NCI-H1436 (cell line): ENCODE measurements at regions not wholly inside any gene's neighbourhood (a gene's known extent, or its start where the extent isn't known, plus 50 kb on each side); places are given as distances from the start of the nearest gene placed in this dataset.

Source experiments
- DNase-seq: peaks from one replicate; lab custom pipeline; 2025; lab: John Stamatoyannopoulos, UW

DNA sequence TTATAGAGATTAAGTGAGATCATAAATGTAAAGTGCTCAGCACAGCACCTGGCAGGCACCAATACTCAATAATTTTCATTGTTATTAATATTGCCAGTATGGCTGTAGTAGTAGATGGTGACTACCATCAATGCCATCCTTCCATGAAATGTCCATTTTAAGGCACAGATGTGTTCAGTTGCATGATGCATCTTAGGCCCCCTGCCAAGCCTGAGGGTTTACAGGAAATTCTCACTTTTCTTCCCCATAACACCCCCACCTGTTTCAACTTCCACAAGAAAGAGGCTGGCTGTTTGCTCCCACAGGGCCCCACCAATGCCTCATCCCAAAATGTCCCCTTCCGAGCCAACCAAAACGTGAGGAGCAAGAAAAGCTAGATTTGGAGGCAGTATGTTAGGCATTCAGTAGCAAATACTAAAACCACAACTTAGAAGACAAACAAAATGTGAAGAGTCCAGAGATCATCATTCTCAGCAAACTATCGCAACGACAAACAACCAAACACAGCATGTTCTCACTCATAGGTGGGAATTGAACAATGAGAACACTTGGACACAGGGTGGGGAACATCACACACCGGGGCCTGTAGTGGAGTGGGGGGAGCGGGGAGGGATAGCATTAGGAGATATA, 110.6 kb upstream of the NHSL1 start:
- no peak for DNase-seq

DNA sequence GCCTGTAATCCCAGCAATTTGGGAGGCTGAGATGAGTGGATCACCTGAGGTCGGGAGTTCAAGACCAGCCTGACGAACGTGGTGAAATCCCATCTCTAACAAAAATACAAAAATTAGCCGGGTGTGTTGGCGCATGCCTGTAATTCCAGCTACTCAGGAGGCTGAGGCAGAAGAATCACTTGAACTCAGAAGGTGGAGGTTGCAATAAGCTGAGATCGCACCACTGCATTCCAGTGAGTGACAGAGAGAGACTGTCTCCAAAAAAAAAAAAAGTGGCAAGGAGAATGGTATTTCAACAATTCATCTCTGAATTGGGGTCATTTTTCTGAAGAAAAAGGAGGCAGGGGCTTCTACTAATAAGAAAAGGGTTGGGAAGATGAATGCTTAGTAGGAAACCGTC, 111.5 kb upstream of the NHSL1 start:
- no peak for DNase-seq

DNA sequence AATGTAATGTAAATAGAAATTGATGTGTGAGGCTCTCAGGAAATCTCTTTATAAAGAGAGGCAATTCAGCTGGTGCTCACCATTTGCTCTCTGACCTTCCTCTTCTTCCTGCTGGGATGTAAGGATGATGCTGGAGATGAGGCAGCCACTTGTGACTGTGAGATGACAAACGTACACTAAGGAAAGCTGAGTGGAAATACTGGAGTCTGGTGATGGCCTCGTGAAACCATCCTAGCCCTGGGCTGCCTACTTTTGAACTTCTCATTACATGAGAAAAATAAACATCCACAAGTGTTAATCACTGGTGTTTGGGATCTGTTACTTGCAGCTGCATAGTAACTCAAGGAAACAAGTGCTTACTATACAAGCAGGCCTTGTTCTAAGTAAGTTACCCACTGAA, 114.9 kb upstream of the NHSL1 start:
- no peak for DNase-seq

DNA sequence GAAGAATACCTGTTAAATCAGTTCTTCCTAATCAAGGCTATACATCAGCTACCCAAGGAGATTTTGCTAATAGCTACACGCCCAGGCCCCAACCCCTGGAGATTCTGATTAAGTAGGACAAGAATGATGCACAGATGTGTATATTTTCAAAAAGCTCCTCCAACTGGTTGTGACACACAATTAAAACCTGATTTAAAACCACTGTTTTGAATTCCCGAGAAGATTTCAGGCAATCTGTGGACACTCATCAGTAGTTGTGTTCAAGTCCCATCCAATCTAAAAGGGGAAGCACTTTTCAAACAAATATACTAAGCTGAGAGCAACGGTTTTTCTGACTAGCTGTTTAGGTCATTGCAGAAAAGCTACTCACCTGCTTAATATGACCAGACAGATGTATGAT, 118.9 kb upstream of the NHSL1 start:
- DNase-seq: no peak

DNA sequence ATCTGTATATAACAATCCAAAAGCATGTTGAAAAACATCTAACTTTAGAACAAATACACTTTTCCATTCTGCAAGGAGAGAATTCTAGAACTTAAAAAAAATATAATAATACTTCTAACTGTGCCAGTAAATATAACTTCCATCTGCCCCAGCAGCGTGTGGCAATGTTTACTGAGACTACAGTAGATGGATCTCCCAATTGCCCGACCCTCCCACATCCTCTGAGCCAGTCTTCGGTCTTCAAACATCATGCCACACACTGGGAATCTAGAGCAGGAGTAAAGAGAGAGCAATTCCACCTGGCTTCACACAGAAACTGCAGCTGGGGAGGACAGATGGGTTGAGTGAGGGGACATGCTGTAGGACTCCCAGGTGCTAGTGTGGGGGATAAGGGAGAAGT, 121.3 kb upstream of the NHSL1 start:
- DNase-seq: no peak

DNA sequence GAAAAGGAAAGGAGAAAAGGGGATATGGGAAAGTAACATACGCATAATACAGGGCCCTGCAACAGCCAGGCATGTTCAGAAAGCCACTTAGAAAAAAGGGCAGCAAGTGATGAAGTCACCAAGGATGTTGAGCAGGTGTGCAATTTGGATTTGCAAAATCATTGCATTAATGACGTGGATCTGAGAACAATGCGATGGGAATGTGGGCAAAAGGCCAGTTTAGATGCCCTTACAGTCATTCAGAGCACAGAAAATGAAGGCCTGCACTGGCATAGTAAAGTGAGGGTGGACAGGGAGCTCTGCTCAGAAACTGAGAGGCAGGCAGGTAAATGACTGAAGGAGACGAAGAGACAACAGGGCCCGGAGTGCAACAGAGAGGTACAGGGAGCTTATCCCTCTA, 123.7 kb upstream of the NHSL1 start:
- no peak for DNase-seq

DNA sequence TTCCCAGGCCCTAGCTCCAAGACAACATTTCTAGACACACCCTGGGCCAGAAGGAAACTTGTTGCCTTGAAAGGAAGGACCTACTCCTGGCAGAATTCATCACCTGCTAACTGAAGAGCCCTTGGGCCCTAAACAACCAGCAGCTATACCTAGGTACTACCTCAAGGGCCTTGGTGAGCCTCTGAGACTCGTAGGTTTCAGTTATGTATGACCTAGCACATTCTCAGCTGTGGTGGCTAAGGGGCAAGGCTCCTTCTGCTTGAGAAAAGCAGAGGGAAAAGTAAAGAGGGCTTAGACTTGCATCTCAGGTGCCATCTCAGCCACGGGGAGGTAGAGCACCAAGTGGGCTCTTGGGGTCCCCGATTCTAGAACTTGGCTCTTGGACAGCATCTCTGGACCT, 132.3 kb upstream of the NHSL1 start:
- no peak for DNase-seq

DNA sequence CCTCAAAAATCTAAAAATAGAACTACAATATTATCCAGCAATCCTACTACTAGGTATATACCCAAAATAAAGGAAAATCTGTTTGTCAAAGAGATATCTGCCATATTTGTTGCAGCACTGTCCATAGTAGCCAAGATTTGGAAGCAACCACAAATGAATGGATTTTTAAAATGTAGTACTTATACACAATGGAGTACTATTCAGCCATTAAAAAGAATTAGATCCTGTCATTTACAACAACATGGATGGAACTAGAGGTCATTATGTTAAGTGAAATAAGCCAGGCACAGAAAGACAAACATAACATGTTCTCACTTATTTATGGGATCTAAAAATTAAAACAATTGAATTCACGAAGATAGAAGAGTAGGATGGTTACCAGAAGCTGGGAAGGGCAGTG, 135.7 kb upstream of the CCDC28A start:
- no peak for DNase-seq

DNA sequence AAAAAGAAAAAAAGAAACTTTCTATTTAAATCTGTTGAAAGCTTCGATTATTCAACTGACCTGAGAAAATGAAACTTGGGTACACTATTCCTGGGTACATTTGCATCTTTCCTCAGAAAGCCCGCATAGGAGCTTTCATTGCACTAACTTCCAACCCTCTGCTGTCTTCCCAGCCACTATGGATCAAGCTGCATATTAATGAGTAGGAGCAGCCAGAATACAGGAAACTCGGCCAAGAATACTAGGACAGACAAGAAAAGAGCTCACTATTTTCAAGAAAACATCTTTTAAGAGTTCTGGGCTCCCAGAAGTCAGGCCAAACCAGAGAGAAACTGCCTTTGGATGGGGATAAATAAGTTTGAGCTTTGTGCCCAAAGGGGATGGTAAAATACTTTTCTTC, 135.0 kb upstream of the CCDC28A start:
- no peak for DNase-seq

DNA sequence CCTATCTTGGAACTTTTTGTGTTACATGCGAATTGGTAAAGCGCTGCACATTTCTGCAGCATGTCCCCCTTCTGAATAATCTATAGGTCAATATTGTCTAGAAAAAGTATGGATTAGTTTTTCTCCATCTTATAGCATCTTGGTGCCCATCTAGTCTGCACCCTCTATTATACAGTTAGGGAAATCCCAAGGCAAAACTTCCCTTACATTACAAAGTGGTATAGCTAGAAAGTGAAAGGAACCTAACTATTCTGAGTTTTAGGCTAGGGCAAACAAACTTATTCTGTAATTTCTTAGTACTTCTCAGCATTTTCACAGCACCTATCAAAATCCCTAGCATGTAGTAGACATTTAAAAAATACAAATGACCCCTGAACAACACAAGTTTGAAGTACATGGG, 133.5 kb upstream of the CCDC28A start:
- no peak for DNase-seq

DNA sequence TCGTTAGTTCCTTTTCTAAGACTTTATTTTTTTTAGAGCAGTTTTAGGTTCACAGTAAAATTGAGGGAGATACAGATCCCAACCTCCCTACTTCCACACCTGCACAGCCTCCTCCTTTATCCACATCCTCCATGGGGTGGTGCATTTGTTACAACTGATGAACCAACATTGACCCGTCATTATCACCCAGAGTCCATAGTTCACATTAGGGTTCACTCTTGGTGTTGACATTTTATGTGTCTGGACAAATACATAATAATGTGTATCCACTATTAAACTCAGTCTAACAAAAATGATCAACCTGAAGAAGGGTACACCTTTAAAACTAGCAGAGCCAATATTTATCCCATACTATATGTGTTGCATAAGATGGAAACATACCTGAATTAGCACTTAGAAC, 130.4 kb upstream of the CCDC28A start:
- no peak for DNase-seq

DNA sequence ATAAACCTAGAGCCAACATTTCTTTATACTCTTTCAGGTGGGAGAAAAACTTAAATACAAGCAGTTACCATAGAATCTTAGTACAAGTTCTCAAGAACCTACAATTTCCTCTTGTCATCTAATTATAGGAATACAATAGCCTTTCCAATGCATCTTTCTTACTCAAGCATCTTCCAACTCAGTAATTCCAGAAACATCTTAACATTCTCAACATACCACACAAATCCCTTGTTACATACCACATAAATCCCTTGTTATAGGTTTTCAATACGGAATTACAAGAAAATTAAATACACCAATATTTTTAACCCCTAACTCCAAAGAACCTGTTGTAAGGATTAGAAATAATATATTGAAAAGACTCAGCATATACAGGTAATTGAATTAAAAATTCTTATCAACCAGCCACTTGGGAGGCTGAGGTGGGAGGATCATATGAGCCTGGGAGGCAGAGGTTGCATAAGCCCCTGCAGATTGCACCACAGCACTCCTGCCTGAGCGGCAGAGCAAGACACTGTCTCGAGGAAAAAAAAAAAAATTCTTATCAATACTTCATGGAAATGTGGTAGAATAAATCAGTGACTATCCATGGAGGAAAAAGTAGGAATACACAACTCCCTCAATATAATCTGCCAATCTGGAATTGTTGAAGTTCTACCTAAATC, 127.5 kb upstream of the CCDC28A start:
- DNase-seq: no peak

DNA sequence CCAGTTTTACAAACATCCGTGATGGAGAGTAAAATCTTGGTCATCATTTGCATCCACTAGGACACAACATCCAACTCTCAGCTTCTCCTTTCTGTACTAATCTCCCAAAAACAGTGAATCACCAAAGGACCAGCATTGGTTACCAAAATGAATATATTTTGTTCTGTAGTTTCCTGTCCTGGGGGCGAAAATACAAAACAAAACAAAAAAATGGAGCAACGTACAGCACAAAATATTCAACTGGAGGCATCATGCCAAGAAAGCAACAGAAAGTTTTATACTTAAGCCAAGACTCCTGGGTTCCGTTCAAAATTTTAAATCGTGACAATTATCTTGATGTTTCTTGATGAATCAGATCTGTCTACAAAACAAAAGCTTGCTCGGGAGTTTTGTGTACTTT, 126.6 kb upstream of the CCDC28A start:
- no peak for DNase-seq

DNA sequence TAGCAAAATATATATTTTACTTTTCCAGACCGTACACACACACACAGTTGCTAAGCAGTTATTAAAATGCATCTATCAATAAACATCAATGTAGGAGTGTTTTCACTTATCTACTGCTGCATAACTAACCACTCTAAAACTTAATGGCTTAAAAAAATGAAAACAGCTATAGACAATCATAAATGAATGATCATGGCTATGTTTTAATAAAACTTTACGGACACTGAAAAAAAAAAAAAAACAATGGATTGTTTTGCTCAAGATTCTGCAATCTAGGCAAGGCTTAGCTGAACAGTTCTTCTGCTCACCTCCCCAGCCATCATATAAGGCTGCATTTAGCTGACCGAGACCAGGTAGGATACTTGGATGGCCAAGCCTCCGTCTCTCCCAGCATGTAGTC, 125.4 kb upstream of the CCDC28A start:
- DNase-seq: no peak

DNA sequence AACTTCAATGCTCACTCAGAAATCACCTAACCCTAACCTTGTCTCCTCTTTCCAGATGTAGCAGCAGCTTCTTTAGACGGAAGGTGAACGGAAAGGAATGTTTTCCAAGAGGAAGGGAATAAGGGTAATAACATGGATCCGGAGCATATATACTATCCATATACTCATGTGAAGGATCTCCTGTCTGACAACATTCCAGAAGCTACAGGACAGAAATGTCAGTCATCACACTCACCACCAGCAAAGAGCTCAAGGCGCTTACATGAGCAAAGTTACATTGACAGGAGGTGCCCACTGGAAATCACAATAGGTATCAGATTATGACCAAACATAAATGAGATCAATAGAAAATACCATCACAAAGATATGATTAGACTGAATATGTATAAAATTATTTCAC, 122.1 kb upstream of the CCDC28A start:
- no peak for DNase-seq

DNA sequence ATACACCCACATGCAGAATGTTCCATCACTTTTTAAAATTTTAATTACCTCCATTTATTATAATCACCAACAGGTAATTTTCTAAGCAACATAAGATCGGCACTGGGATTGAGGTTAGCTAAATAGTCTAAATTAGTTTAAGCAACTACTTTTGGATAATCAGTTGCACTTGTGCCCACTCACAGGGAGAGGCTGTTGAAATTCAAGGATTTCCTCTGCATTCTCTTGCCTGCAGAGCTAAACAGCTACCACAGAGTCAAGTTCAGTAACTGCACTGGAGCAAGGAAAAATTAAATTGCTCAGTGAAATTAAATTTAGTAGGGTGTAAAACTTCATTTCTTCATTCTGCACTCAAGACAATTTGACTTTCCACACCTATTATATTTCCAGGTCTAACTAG, 120.7 kb upstream of the CCDC28A start:
- DNase-seq: peak; percentile 40

DNA sequence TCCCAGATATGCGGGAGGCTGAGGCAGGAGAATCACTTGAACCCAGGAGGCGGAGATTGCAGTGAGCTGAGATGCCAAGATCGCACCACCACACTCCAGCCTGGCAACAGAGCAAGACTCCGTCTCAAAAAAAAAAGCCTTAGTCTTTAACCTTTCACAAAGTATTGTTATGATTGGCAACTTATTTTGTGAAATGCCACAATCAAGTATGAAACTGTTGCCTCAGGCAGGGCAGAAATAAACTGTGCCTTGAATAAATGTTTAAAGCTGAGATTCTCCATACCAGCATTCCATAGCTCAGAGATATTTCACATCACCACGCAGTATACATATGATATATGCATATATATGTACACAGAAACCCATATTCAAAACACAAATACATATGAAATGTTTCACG, 120.1 kb upstream of the CCDC28A start:
- no peak for DNase-seq

DNA sequence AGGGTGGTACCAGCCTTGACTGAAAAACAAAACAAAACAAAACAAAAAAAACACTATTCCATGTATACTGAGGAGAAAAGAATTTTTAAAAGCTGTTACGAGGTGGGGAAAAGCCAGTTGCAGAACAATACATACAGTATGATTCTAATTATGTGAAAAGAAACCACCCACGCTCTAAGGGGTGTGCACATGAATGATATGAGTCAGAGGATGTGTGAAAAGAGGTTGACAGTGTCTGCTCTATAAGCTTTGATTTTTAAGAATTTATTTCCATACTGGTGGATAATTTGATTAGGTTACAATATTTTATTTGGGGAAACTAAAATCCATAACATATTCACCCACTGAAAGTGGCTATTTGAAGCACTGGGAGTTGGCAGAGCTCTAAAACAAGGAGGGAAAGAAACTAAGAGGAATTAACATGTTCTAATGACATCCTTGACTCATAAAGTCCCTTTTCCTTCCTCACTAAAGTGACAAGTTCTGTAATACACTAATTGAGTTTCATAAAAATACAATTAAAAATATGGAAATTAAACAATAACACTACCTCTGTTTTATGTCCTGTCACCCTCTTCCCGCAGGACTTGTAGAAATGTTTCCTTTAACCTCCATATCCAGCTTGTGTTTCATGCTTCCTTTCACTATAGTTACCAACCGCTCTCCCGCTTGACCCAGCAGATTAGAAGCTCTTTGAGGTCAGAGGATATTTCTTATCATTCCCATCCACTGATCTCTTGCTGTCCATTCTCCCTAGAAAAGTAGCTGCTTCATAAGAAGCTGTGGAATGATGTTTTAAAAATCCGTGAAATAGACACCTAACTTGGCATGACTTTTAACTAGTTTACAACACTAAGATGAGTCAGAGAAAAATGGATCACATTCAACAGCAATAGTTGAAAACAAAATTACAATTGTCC, 118.6 kb upstream of the CCDC28A start:
- DNase-seq: no peak

DNA sequence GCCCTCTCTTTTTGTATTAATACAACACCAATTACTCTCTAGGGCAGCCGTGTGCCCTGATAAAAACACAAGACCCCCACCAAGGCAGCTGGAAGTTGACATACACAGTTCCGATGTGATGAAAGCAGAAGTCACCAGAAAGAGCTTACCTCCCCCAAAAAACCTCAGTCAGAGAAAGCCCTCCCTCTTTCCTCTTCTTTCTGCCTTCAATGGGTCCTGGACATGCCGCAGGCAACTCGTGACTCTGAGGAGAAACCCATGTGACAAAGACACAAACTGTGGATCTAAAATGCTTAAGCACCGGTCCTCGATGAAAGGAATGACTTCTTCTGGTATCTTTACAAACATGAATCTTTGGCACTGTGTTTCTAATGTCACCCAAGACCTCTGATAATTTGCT, 117.7 kb upstream of the CCDC28A start:
- no peak for DNase-seq

DNA sequence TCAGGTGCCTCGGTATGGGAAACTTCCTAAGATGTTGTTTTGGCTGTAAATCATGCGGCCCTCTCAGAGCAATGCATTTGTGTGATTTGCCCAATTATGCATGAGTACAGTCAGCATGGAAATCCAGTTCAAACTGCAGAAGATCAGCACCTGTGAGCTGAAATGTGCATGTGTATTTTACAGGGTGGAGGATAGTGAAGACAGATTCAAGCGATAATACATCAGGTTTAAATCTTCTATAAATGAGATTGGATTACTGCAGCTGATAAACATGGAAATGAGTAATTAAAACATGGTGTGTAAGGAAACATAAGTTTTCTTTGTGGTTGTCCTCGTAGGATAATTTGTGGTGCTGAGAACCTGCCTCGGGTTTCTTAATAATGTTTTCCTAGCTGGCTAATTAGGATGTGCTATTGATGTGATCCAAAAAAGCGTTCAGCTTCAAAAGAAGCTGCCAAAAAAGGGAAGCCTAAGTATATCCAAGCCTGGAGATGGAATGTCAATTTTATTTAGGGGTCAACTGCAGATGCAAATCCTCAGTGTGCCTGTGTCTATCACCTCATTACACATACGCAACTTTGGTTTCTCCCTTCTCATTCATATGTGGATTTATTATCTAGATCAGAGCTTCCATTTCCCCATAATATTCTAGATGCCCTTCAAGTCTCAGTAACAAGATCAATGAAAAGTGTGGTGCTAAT, 117.1 kb upstream of the CCDC28A start:
- DNase-seq: no peak

DNA sequence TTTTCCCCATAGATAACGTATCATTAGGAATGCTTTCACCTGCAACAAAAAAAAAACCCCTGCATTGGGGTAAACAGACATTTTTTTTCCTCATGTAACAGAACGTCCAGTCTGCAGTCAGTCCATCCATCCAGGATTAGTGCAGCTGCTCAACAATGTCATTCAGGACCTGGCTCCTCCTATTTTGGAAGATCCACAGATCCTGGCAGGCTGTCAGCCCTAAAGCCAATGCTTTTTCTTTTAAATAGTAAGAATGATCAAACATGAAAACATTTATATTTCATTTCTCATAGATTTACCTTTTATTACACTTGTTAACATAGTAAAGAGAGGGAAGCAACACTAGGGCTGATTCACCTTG, 116.5 kb upstream of the CCDC28A start:
- DNase-seq: no peak

DNA sequence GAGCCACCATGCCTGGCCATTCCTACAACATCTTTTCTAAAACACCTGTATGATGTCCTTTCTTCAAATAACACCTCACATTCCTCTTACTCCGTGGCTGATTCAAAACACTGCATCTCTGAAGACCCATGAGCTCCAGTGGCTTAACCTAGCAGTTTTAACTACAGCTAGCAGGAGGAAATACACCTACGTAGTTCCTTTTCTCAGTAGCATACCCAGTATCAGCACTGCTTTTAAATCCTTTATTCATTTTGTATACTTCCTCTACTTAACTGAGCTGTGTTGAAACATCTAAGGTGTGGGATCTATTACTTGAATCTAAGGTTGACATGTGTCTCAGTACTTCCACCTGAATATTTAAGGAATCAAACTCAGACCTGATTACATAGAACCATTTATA, 113.6 kb upstream of the CCDC28A start:
- DNase-seq: no peak

DNA sequence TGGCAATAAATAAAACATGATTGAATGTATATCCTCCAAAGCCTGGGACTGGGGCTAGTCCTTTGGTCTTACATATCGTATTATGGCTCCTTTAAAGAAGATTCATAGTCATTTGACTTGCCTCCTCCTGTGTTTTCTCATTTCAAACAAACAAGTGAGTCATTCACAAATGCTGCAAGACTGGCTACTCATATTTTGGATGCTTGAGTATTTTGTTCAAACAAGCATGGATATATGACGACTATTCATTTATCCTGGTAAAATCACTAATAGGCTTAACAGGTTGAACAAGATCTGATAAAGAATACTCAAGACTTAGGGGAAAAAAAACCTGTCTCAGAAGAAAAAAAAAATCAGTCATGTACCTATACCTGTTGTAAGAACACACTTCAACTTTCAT, 111.1 kb upstream of the CCDC28A start:
- DNase-seq: no peak
